D721Med (cell line): ENCODE measurements at regions not wholly inside any gene's neighbourhood (a gene's known extent, or its start where the extent isn't known, plus 50 kb on each side); places are given as distances from the start of the nearest gene placed in this dataset.

Experiments
- DNase-seq: peaks from one replicate; pipeline ENCODE4 v3.0.0; 2011; ENCODE audit warnings: low spot score; ENCODE audit not compliant: insufficient read length
- FAIRE-seq: peaks from 2 replicates; lab custom pipeline; 2011; peaks lifted over from hg19 to GRCh38; lab: Jason Lieb, UNC
- TF ChIP-seq, protein P1 (sequence below): IDR thresholded peaks from 2 replicates; pipeline ENCODE4 v1.5.1; 2012; ENCODE audit warnings: mild to moderate bottlenecking, control low read depth; ENCODE audit not compliant: insufficient read depth; ENCODE audit errors: missing control alignments

DNA sequence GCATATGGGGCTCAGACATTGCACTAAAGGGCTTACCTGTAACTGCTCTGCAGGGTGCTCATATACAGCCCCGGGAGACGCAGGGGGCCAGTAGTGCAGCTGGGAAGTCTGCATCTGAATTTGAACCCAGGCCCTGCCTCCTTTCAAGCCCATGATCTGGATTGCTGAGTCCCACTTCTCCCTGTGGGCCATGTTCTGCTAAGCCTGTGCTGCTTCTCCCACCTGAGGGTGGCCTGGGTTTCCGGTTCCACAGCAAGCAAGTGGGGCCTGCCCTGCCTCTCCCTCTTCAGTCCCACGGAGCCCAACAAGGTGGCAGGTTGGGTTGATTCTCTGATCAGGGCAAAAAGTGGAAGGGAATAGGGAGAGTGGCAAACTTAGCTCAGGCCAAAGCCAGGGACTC, 56.6 kb upstream of the GDF10 start:
- no peak for FAIRE-seq
- no peak for DNase-seq
- TF ChIP-seq, protein P1, sequence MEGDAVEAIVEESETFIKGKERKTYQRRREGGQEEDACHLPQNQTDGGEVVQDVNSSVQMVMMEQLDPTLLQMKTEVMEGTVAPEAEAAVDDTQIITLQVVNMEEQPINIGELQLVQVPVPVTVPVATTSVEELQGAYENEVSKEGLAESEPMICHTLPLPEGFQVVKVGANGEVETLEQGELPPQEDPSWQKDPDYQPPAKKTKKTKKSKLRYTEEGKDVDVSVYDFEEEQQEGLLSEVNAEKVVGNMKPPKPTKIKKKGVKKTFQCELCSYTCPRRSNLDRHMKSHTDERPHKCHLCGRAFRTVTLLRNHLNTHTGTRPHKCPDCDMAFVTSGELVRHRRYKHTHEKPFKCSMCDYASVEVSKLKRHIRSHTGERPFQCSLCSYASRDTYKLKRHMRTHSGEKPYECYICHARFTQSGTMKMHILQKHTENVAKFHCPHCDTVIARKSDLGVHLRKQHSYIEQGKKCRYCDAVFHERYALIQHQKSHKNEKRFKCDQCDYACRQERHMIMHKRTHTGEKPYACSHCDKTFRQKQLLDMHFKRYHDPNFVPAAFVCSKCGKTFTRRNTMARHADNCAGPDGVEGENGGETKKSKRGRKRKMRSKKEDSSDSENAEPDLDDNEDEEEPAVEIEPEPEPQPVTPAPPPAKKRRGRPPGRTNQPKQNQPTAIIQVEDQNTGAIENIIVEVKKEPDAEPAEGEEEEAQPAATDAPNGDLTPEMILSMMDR = no peak

DNA sequence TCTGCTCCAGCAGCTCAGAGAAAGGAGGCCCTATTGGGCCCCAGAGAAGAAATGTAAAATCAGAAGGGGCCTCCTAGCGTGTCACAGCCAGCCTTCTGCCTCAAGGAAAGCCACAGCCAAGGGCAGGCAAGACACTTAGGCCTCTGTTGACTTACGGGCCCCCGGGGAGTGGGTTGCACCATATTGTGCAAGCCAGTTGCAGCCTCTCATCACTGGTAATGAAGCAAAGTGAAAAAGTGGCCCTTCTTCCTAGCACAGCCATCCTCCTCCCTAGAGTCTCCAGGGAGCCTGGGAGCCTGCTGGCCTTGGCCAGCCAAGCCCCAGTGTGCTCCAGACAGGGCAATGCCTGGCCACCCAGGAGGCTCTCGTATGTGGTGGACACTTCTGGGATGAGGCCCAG, 56.2 kb upstream of the GDF10 start:
- TF ChIP-seq, protein P1 = no peak
- DNase-seq (no peak), FAIRE-seq (no peak)

DNA sequence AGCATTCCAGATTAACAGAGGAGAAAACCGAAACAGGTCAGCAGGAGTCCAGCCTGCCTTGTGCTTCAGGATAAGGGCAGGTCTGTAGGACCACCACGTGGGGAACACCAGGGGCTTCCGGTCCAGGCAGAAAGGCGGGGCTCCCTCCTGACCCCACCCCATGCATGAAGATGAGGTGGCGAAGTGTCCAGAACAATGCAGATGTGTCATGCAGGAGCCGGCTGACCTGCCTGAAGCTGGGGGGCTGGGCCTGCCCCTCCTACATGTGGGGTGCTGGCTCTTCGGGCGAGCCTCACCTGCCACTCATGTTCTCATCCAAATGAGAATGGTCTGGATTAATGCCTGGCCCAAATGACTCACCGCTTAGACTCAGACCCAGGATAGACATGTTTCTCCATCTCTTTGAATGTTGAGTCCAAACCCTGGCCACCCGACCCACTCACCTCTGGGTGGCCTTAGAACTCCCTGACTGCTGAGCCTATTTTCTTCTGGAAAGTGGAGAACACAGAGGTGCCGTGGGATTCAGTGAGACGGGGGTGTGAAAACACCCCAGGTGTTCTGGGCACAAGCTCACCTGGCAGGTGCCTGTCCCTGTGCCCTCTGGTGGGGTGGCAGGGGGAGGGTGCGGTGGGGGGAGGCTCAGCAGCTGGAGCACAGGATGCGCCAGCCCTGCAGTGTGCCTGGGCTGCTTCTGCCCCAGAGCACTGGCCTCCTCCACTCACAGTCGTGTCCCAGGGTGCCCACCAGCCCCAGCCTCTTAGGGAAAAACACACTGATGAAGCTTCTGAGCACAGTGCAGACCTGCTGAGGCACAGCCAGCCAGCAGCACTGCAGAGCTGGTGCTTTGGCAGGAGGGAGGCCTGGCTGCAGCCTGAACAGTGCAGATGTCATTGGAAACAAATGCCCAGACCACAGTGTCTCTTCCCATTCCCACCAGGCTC, 55.2 kb upstream of the GDF10 start:
- no peak for FAIRE-seq

DNA sequence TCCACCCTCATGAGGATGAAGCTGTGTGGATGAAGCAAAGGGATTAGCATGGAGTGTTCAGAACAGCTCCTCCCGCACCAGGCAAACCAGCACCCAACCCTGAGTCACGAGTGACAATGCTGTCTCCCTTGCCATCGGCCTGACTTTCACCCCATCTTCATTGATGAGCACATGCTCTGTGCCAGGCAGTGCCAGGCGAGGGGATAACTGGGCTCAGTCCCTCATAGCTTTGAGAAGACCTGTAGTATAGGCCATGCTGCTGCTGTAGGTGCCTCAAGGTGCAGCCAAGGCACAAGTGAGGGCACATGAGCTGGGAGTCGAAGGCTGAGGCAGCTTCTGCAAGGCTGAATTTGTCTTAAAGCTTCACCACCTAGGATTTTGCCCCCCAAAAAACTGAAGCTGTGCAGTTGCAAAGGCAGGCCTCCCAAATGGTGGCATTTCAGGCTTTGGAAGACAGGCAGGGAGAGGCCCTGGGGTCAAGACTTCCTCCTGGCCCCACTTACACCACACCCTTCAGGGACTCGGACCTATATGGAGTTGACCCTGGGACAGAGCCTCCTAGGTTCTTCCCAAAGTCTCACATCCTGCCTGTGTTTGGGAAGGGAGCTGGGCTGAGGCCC, 54.2 kb upstream of the GDF10 start:
- no peak for FAIRE-seq
- TF ChIP-seq, protein P1 = no peak
- DNase-seq = no peak

More for the DNA sequence above, 55.2 kb upstream of the GDF10 start:
- TF ChIP-seq, protein P1 = no peak
- DNase-seq = no peak

DNA sequence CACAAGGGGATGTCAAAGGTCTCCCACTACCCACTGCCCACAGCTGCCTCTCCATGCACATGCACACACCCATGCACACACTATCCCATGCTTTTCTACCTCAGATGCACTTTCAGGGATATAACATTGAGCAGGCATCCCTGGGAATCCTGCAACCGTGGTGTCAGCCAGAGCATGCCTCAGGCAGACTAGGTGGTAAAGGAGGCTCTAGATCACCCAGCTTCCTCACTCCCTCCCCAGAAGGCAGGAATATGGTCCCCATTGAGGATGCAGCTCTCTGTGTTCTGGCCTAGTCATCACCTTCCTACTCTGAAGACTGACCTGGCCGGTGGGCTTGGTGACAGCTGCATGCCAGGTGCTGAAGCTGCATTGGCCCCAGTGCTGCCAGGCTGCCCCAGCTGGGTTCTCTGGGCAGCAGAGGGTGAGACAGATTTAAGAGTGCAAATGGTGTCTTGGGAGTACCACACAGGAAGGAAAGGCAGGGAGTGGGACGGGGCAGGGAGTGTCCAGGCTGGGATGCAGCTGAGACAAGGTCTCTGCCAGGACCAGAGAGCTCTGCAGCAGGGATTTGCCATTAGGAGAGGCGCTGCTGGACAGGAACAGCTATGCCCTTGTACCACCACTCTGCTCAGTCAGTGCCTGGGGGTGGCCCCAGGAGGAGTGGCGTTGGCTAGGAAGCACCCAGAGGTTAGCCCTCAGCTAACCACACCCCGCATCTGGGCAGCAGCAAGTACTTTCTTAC, 53.4 kb upstream of the GDF10 start:
- no peak for FAIRE-seq

DNA sequence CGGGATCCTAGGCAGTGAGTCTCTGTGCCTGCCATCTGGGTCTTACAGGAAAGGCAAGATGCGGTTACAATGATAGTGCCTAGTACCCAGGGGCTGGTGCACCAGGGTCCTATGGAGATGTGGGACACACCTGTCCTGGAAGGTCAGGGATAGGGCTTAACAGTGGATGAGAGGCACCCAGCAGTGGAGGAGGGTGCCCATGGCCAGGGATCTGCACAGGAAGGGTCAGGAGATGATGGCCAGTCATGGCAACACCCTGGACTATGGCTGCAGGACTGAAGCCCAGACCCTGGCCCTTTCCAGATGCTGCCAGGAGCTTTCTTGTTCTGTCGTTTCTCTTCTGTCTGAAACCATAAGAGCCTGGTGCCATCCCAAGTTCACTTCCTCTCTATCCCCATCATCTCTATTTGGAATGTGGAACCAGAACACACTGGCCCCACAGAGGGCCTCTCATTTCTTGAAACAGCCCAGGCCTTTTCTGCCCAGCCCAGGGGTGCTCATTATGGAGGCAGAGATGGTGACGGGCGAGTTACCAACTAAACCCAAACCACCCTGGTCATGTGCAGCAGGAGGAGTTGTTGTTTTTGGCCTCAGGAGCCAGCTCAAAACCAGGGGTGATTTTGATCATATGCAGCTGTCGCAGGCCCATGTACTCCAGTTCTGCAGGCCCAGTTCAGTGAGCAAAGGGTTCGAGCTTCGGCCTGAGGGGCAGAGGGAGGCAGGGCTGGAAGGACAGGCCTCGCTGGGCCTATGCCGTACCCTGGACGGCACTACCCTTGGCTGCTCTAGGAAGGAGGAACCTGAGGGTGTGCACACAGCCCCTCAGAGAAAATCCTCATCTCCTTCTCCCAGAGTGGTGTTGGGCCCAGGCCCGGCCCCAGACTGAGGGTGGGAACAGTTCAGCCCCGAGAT, 52.6 kb upstream of the GDF10 start:
- TF ChIP-seq, protein P1 = no peak
- FAIRE-seq (no peak), DNase-seq (no peak)

More for the DNA sequence above, 53.4 kb upstream of the GDF10 start:
- no peak for DNase-seq
- TF ChIP-seq, protein P1 = no peak
